IPS-20b (cell line): ENCODE measurements at regions not wholly inside any gene's neighbourhood (a gene's known extent, or its start where the extent isn't known, plus 50 kb on each side); places are given as distances from the start of the nearest gene placed in this dataset.

Experiments used
- H3K27ac ChIP-seq: one replicate; pipeline ENCODE4 v1.5.1; 2013; ENCODE audit warnings: low read length
- H3K27me3 ChIP-seq: 2 replicates; pipeline ENCODE4 v1.6.1; 2013; ENCODE audit warnings: mild to moderate bottlenecking, low read length, inconsistent platforms; ENCODE audit not compliant: insufficient read depth
- H3K36me3 ChIP-seq: 2 replicates; pipeline ENCODE4 v1.6.1; 2013; ENCODE audit warnings: low read depth, mild to moderate bottlenecking, inconsistent platforms, low read length, moderate library complexity; ENCODE audit not compliant: insufficient read depth
- H3K4me1 ChIP-seq: 2 replicates; pipeline ENCODE4 v1.6.1; 2013; ENCODE audit warnings: mild to moderate bottlenecking, control low read depth, inconsistent platforms, low read length, moderate library complexity; ENCODE audit not compliant: insufficient read depth
- H3K4me3 ChIP-seq: 2 replicates; pipeline ENCODE4 v1.5.1; 2013; ENCODE audit warnings: mild to moderate bottlenecking, low read length, inconsistent platforms
- H3K9ac ChIP-seq: 2 replicates; pipeline ENCODE4 v1.6.1; 2013; ENCODE audit warnings: low read depth, mild to moderate bottlenecking, inconsistent platforms, low read length, moderate library complexity
- H3K9me3 ChIP-seq: 2 replicates; pipeline ENCODE4 v1.6.1; 2013; ENCODE audit warnings: mild to moderate bottlenecking, low read depth, low read length, inconsistent platforms; ENCODE audit not compliant: insufficient read depth

- Histone ChIP-seq H3K36me3 (no peaks in the 10 kb centered on the region), H3K4me3 (no peak overlapping the region), H3K27me3 (no peaks in the 10 kb centered on the region), H3K4me1 (no peaks in the 10 kb centered on the region), H3K27ac (no peak overlapping the region), H3K9me3 (no peaks in the 10 kb centered on the region), H3K9ac (no peak overlapping the region)
These were observed 104.0 kb downstream of the NUDT12 start for GRCh38 chr5:103458497-103459040.

GRCh38 chr5:103456476-103456875 is 106.1 kb downstream of the NUDT12 start:
- H3K4me3 ChIP-seq: no peak overlapping the region
- H3K27me3 ChIP-seq: no peaks in the 10 kb centered on the region
- no peaks in the 10 kb centered on the region for H3K4me1 ChIP-seq
- H3K9ac ChIP-seq: no peak overlapping the region
- H3K36me3 ChIP-seq: no peaks in the 10 kb centered on the region
- H3K27ac ChIP-seq: no peak overlapping the region
- H3K9me3 ChIP-seq: no peaks in the 10 kb centered on the region

DNA sequence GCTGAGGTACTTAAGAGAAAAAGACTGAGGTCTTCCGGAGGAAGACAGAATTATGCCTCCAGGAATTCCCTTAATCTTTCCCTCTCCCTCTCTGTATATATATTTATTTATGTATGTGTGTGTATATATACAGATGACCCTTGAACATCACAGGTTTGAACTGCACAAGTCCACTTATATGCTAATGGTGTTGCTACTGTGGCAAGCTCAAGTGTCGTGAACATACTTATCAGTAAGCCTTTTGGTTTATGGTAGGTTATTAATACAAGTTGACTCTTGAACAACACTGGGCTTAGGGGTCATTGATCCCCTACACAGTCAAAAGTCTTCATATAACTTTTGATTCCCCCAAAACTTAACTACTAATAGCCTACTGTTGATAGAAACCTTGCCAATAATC is 106.8 kb downstream of the NUDT12 start:
- H3K27ac ChIP-seq: no peak overlapping the region
- H3K27me3 ChIP-seq: no peaks in the 10 kb centered on the region
- no peak overlapping the region for H3K9ac ChIP-seq
- no peak overlapping the region for H3K4me3 ChIP-seq
- no peaks in the 10 kb centered on the region for H3K36me3 ChIP-seq
- H3K9me3 ChIP-seq: no peaks in the 10 kb centered on the region
- no peaks in the 10 kb centered on the region for H3K4me1 ChIP-seq

GRCh38 chr5:103454770-103455169 is 107.8 kb downstream of the NUDT12 start:
- Histone ChIP-seq H3K4me3 (no peak overlapping the region), H3K4me1 (no peaks in the 10 kb centered on the region), H3K27me3 (no peaks in the 10 kb centered on the region), H3K27ac (no peak overlapping the region), H3K9me3 (no peaks in the 10 kb centered on the region), H3K9ac (no peak overlapping the region), H3K36me3 (no peaks in the 10 kb centered on the region)

GRCh38 chr5:103452666-103453065 is 109.9 kb downstream of the NUDT12 start:
- Histone ChIP-seq H3K27ac (no peak overlapping the region), H3K9me3 (no peaks in the 10 kb centered on the region), H3K4me3 (no peak overlapping the region), H3K4me1 (no peaks in the 10 kb centered on the region), H3K27me3 (no peaks in the 10 kb centered on the region), H3K9ac (no peak overlapping the region), H3K36me3 (no peaks in the 10 kb centered on the region)

DNA sequence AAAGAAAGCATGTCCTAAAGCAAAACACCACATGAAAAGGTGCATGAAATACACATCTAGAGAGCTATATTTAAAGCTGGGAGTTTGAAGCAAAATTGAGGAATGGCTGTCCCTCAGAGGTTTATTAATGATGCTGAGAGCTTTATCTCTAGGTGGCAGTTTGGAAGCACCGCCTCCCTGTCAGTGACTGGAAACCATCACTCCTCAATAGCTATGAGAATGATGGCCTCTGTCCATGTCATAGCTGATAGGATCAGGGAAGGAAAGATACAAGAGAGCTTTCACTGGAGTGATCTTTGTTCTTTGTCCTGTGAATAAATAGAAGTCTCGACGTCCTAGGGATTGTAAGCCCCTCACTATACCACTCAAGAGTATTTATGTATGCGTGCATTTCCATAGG is 110.5 kb downstream of the NUDT12 start:
- H3K27ac ChIP-seq: no peak overlapping the region
- no peaks in the 10 kb centered on the region for H3K4me1 ChIP-seq
- H3K9me3 ChIP-seq: no peaks in the 10 kb centered on the region
- H3K27me3 ChIP-seq: no peaks in the 10 kb centered on the region
- no peak overlapping the region for H3K9ac ChIP-seq
- H3K36me3 ChIP-seq: no peaks in the 10 kb centered on the region
- H3K4me3 ChIP-seq: no peak overlapping the region

DNA sequence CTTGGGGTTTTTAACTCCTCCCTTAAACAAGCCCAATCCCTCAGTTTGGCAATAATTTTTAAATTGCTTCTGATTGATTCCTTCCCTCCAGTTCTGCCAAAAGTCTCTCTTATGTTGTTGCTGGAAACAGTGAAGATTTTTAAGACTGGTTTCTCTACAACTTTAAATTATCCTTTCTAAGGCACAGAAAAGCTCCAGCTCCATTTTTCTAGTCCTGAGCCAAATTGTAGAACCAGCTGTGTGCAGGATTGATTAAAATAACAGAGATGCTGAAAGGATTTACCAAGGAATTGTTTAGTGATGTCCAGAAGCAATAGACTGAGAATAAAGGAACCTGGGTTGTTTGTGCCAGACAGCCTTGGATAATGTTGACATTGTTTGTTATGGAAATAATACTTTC is 111.3 kb downstream of the NUDT12 start:
- Histone ChIP-seq H3K27ac (no peak overlapping the region), H3K27me3 (no peaks in the 10 kb centered on the region), H3K9me3 (no peaks in the 10 kb centered on the region), H3K4me1 (no peaks in the 10 kb centered on the region), H3K36me3 (no peaks in the 10 kb centered on the region), H3K4me3 (no peak overlapping the region), H3K9ac (no peak overlapping the region)

DNA sequence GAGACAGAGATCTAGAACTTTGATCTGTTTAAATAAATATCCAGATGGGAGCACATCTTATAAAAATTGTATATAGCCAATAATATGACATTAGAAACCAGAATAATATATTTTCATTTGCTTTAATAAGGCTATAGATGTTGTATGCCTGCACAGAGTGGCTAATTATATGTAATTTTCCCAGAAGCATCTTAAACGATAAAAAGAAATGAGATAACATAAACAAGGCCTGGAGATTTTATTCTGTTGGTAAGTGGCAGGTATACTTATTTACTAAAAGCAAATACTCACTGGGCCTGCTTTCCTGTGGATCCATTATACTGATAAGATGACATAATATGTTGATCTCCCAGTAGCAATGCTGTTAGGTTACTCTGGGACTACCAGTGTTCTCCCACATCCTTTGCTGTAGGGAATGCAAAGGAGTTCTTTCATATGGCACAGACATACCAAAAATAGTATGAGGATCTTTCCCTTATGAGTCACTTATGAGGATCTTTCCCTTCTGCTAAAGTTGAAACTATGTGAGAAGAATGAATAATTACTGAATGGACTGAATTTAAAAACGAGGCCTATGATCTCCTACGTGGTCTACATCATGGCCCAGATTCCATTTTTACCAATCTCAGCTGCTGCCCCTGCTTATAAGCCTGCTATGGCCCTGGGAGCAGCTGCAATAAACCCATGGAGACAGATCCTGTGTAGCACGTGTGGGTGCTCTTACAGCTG is 112.1 kb downstream of the NUDT12 start:
- Histone ChIP-seq H3K4me1 (peaks cover 4% of the 10 kb centered on the region; the same call in 1 of the 2 replicates), H3K9ac (no peak overlapping the region)

DNA sequence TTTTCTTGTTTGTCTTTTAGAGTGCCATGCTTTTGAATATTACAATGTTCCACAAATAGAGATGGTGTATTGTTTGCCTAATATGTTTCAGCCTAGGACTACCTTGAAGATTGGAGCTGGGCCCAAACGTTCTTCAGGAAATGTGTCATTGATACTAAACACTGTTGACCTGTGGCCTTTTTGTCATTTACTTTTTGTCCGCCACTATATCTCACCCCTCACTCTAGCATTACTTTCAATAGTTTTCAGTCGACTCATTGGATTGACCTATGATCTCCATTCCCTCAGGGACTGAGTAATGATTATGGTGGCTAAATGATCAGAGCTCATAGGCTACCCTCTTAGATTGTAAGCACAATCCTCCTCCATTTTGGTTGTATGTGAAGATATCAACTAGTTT is 115.8 kb downstream of the NUDT12 start:
- no peak overlapping the region for H3K4me3 ChIP-seq
- no peaks in the 10 kb centered on the region for H3K36me3 ChIP-seq
- no peak overlapping the region for H3K9ac ChIP-seq
- H3K27me3 ChIP-seq: no peaks in the 10 kb centered on the region
- peaks cover 9% of the 10 kb centered on the region for H3K4me1 ChIP-seq
- H3K9me3 ChIP-seq: no peaks in the 10 kb centered on the region
- no peak overlapping the region for H3K27ac ChIP-seq

More for the DNA sequence above, 112.1 kb downstream of the NUDT12 start:
- no peaks in the 10 kb centered on the region for H3K9me3 ChIP-seq
- no peaks in the 10 kb centered on the region for H3K36me3 ChIP-seq
- no peak overlapping the region for H3K4me3 ChIP-seq
- H3K27me3 ChIP-seq: no peaks in the 10 kb centered on the region
- H3K27ac ChIP-seq: no peak overlapping the region

GRCh38 chr5:103445426-103446035 is 117.1 kb downstream of the NUDT12 start:
- peaks cover 11% of the 10 kb centered on the region for H3K4me1 ChIP-seq
- no peak overlapping the region for H3K4me3 ChIP-seq
- no peaks in the 10 kb centered on the region for H3K36me3 ChIP-seq
- no peaks in the 10 kb centered on the region for H3K27me3 ChIP-seq
- H3K9ac ChIP-seq: no peak overlapping the region
- H3K27ac ChIP-seq: no peak overlapping the region
- H3K9me3 ChIP-seq: no peaks in the 10 kb centered on the region

DNA sequence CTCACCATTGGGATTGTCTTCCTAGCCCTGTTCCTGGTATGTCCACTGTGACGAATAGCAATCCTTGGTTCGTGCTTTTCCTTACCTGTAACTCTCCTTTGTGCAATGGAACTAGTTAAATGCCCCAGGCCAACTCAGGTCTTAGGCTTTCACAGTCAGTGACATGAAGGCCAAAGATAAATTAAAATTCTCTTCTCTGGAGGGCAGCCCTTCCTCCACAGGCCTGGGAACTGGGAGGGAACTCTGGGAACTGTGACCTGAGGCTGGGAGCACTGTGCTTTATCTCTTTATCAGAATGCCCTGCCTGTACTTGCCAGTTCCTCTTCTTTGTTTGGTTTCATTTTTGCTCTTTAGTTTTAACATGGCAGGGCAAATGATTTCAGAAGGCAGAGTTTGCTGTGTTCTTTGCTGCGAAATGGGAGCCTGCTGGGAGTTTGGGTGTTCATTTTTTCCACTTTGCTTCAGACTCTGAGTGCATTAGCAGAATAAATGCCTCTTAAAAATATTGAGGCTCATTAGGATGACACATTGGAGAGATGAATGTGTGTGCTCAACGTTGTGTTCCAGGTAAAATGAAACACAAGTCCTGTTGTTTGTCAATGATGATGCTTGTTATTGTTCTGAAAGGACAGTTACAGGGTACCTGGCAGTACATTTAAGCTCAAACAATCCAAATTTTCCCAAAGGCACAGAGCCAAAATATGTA is 118.1 kb downstream of the NUDT12 start:
- Histone ChIP-seq H3K4me3 (no peak overlapping the region), H3K27me3 (no peaks in the 10 kb centered on the region), H3K9me3 (no peaks in the 10 kb centered on the region), H3K4me1 (peaks cover 11% of the 10 kb centered on the region), H3K9ac (no peak overlapping the region), H3K27ac (no peak overlapping the region), H3K36me3 (no peaks in the 10 kb centered on the region)

GRCh38 chr5:103442750-103443149 is 119.8 kb downstream of the NUDT12 start:
- H3K36me3 ChIP-seq: no peaks in the 10 kb centered on the region
- no peak overlapping the region for H3K27ac ChIP-seq
- no peak overlapping the region for H3K4me3 ChIP-seq
- no peak overlapping the region for H3K9ac ChIP-seq
- H3K4me1 ChIP-seq: peaks cover 11% of the 10 kb centered on the region
- no peaks in the 10 kb centered on the region for H3K9me3 ChIP-seq
- H3K27me3 ChIP-seq: no peaks in the 10 kb centered on the region
